ENCODE measurements at regions not wholly inside any gene's neighbourhood (a gene's known extent, or its start where the extent isn't known, plus 50 kb on each side); places are given as distances from the start of the nearest gene placed in this dataset.

GRCh38 chr9:111274737-111275136 is 55.3 kb downstream of the OR2K2 start:
- TF ChIP-seq CTCF (IDR thresholded peaks at IDR 0.05), result no peak
- no peak for TF ChIP-seq ZFX (IDR thresholded peaks at IDR 0.05; ENCODE audit: borderline replicate concordance)
